MM.1S (cell line): ENCODE measurements at regions not wholly inside any gene's neighbourhood (a gene's known extent, or its start where the extent isn't known, plus 50 kb on each side); places are given as distances from the start of the nearest gene placed in this dataset.

Experiments
- DNase-seq: peaks from one replicate; pipeline ENCODE4 v3.0.0-alpha.2; 2015
- H2AFZ ChIP-seq: fragments of 300-600 bp; sonication (generic); 2 replicates; pipeline ENCODE4 v1.6.0; 2016; ENCODE audit warnings: antibody characterized with exemption, low read length
- H3F3A ChIP-seq: fragments of 300-600 bp; sonication (generic); 2 replicates; pipeline ENCODE4 v1.6.1; 2016; ENCODE audit warnings: mild to moderate bottlenecking, antibody characterized with exemption, low read length, moderate library complexity, mixed read lengths; ENCODE audit not compliant: insufficient read depth
- H3K27ac ChIP-seq: fragments of 300-600 bp; sonication (generic); 2 replicates; pipeline ENCODE4 v1.5.1; 2016; ENCODE audit warnings: mild to moderate bottlenecking, low read length
- H3K27me3 ChIP-seq: fragments of 300-600 bp; sonication (generic); replicated peaks from 2 replicates; pipeline ENCODE4 v1.6.0; 2016; ENCODE audit warnings: low read length; ENCODE audit not compliant: insufficient read depth
- H3K36me3 ChIP-seq: fragments of 300-600 bp; sonication (generic); replicated peaks from 2 replicates; pipeline ENCODE4 v1.6.1; 2016; ENCODE audit warnings: mild to moderate bottlenecking, low read length, mixed read lengths; ENCODE audit not compliant: insufficient read depth
- H3K4me1 ChIP-seq: fragments of 300-600 bp; sonication (generic); 2 replicates; pipeline ENCODE4 v1.6.1; 2016; ENCODE audit warnings: low read length, mixed read lengths
- H3K4me2 ChIP-seq: fragments of 300-600 bp; sonication (generic); 2 replicates; pipeline ENCODE4 v1.6.0; 2016; ENCODE audit warnings: low read depth, low read length
- H3K4me3 ChIP-seq: fragments of 300-600 bp; sonication (generic); 2 replicates; pipeline ENCODE4 v1.5.1; 2016; ENCODE audit warnings: low read length, mixed read lengths
- H3K79me2 ChIP-seq: fragments of 300-600 bp; sonication (generic); 2 replicates; pipeline ENCODE4 v1.6.1; 2016; ENCODE audit warnings: mixed run types, low read length, mixed read lengths
- H3K9ac ChIP-seq: fragments of 300-600 bp; sonication (generic); 2 replicates; pipeline ENCODE4 v1.6.1; 2016; ENCODE audit warnings: low read length, mixed read lengths
- H3K9me2 ChIP-seq: fragments of 300-600 bp; sonication (generic); replicated peaks from 2 replicates; pipeline ENCODE4 v1.6.1; 2016; ENCODE audit warnings: mild to moderate bottlenecking, low read length, mixed read lengths; ENCODE audit not compliant: insufficient read depth
- H3K9me3 ChIP-seq: fragments of 300-600 bp; sonication (generic); replicated peaks from 2 replicates; pipeline ENCODE4 v1.6.1; 2016; ENCODE audit warnings: mild to moderate bottlenecking, low read length, mixed read lengths; ENCODE audit not compliant: insufficient read depth
- H4K20me1 ChIP-seq: fragments of 300-600 bp; sonication (generic); 2 replicates; pipeline ENCODE4 v1.6.1; 2016; ENCODE audit warnings: mild to moderate bottlenecking, low read length, moderate library complexity, mixed read lengths; ENCODE audit not compliant: insufficient read depth
- EZH2 ChIP-seq: fragments of 300-600 bp; sonication (generic); optimal IDR thresholded peaks from 2 replicates; pipeline ENCODE3; 2017; ENCODE audit warnings: low read depth, mild to moderate bottlenecking, antibody characterized with exemption, low read length, mixed read lengths
- EZH2phosphoT487 ChIP-seq: fragments of 300-600 bp; sonication (generic); IDR thresholded peaks from 2 replicates; pipeline ENCODE4 v1.6.1; 2018; ENCODE audit warnings: antibody characterized with exemption, low read length
- TF ChIP-seq, protein P1 (sequence below): fragments of 300-600 bp; sonication (generic); IDR thresholded peaks from 2 replicates; pipeline ENCODE4 v1.5.1; 2016; ENCODE audit warnings: antibody characterized with exemption, low read length, mixed read lengths

DNA sequence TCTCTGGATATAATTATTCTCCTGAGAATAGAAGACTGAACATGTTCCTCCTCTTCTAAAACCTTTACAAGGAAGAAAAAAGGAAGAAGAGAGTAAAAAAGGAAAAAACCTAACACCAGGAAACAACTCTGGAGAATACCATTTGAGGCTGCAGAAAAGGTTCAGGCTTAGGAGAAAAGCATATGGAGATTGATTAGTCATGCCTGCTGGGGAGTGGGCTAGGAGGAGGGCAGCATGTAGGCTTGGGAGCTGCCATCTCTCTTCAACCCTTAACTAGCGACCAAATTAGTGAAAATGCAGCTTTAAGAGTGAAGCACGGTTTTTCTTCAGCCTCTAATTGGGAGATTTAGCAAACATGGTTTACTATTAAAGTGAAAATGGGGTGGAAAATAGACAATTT is 273.0 kb upstream of the CRY1 start:
- no peaks in the 10 kb centered on the region for H3K9me3 ChIP-seq
- no peaks in the 10 kb centered on the region for H3K4me1 ChIP-seq
- no peaks in the 10 kb centered on the region for H3K36me3 ChIP-seq
- no peaks in the 10 kb centered on the region for H3K9me2 ChIP-seq
- no peak overlapping the region for H2AFZ ChIP-seq
- no peaks in the 10 kb centered on the region for H4K20me1 ChIP-seq
- H3K79me2 ChIP-seq: no peaks in the 10 kb centered on the region
- H3K9ac ChIP-seq: no peak overlapping the region
- no peaks in the 10 kb centered on the region for H3K27me3 ChIP-seq
- no peak overlapping the region for H3K4me2 ChIP-seq
- H3K4me3 ChIP-seq: no peak overlapping the region
- TF ChIP-seq EZH2phosphoT487: no peak
- TF ChIP-seq, protein P1, sequence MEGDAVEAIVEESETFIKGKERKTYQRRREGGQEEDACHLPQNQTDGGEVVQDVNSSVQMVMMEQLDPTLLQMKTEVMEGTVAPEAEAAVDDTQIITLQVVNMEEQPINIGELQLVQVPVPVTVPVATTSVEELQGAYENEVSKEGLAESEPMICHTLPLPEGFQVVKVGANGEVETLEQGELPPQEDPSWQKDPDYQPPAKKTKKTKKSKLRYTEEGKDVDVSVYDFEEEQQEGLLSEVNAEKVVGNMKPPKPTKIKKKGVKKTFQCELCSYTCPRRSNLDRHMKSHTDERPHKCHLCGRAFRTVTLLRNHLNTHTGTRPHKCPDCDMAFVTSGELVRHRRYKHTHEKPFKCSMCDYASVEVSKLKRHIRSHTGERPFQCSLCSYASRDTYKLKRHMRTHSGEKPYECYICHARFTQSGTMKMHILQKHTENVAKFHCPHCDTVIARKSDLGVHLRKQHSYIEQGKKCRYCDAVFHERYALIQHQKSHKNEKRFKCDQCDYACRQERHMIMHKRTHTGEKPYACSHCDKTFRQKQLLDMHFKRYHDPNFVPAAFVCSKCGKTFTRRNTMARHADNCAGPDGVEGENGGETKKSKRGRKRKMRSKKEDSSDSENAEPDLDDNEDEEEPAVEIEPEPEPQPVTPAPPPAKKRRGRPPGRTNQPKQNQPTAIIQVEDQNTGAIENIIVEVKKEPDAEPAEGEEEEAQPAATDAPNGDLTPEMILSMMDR: no peak
- no peak for TF ChIP-seq EZH2
- DNase-seq: no peak
- H3K27ac ChIP-seq: no peak overlapping the region
- no peaks in the 10 kb centered on the region for H3F3A ChIP-seq

DNA sequence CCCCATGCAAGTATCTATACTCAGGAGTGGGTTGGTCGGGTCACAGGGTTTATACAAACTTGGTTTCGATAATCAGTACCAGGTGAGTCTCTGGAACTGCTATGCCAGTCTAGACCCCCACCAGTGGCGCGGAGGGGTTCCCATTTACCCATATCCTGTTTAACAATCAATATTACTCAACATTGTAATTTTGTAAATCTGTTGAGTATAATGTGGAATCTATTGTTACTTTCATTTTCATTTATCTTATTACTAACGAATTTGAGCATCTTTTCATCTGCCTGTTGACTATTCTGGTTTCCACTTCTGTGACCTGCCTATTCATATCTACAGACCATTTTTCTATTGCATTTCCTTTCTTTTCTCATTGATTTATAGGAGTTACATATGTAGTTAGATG is 275.2 kb upstream of the CRY1 start:
- Histone ChIP-seq H3K9ac (no peak overlapping the region), H3K4me2 (peak overlapping the region; percentile 48; the same call in 1 of the 2 replicates)

DNA sequence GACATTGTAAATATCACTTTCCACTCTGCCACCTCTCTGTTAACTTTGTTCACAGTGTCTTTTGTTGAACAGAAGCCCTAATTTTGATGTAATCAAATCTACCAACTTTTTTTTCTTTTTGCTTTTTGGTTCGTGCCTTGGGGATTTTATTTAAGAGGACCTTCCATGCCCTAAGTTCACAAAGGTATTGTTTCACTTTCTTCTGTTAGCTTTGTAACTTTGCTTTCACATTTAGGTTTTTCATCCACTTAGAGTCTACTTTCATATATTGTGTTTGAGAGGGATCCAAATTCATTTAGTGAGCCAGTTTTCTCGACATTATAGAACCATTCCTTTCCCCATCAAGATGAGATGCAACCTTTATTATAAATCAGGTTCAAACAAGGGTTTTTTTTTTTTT is 275.7 kb upstream of the CRY1 start:
- H3K27ac ChIP-seq: no peak overlapping the region
- TF ChIP-seq EZH2: no peak
- TF ChIP-seq EZH2phosphoT487: no peak
- TF ChIP-seq, protein P1: no peak
- H3K36me3 ChIP-seq: no peaks in the 10 kb centered on the region
- H4K20me1 ChIP-seq: no peaks in the 10 kb centered on the region
- no peaks in the 10 kb centered on the region for H3K9me3 ChIP-seq
- H3K4me2 ChIP-seq: peak overlapping the region; percentile 48; the same call in 1 of the 2 replicates
- H3K27me3 ChIP-seq: no peaks in the 10 kb centered on the region
- peak; percentile 46 for DNase-seq
- 0 out of 2 replicates have a peak overlapping the region, but pooled peaks have one; percentile 10 for H2AFZ ChIP-seq
- H3K79me2 ChIP-seq: no peaks in the 10 kb centered on the region
- H3K4me3 ChIP-seq: peak overlapping the region; percentile 2; the same call in 1 of the 2 replicates
- no peak overlapping the region for H3K9ac ChIP-seq
- no peaks in the 10 kb centered on the region for H3K9me2 ChIP-seq
- H3F3A ChIP-seq: no peaks in the 10 kb centered on the region
- no peaks in the 10 kb centered on the region for H3K4me1 ChIP-seq

More for the DNA sequence above, 275.2 kb upstream of the CRY1 start:
- no peak overlapping the region for H3K27ac ChIP-seq
- no peaks in the 10 kb centered on the region for H3F3A ChIP-seq
- no peaks in the 10 kb centered on the region for H3K9me2 ChIP-seq
- H4K20me1 ChIP-seq: no peaks in the 10 kb centered on the region
- H3K79me2 ChIP-seq: no peaks in the 10 kb centered on the region
- H3K36me3 ChIP-seq: no peaks in the 10 kb centered on the region
- DNase-seq: no peak
- TF ChIP-seq, protein P1: no peak
- no peak for TF ChIP-seq EZH2
- no peak for TF ChIP-seq EZH2phosphoT487
- no peaks in the 10 kb centered on the region for H3K27me3 ChIP-seq
- H2AFZ ChIP-seq: 0 out of 2 replicates have a peak overlapping the region, but pooled peaks have one; percentile 10
- no peaks in the 10 kb centered on the region for H3K4me1 ChIP-seq
- H3K9me3 ChIP-seq: no peaks in the 10 kb centered on the region
- peak overlapping the region; percentile 2; the same call in 1 of the 2 replicates for H3K4me3 ChIP-seq
